ENCODE measurements at regions not wholly inside any gene's neighbourhood (a gene's known extent, or its start where the extent isn't known, plus 50 kb on each side); places are given as distances from the start of the nearest gene placed in this dataset.

- Histone ChIP-seq H2AFZ (no peak overlapping the region), H3K4me2 (ENCODE audit: unreplicated experiment) (no peak overlapping the region), H3K4me1 (ENCODE audit: insufficient read depth) (no peaks in the 10 kb centered on the region), H3K27ac (no peak overlapping the region), H3K9ac (no peak overlapping the region), H3K79me2 (ENCODE audit: insufficient read depth) (no peaks in the 10 kb centered on the region), H4K20me1 (ENCODE audit: insufficient read depth) (no peaks in the 10 kb centered on the region), H3K4me3 (no peak overlapping the region), H3K36me3 (ENCODE audit: low read depth) (no peaks in the 10 kb centered on the region), H3F3A (ENCODE audit: insufficient read depth) (no peaks in the 10 kb centered on the region), H3K9me3 (ENCODE audit: low read depth) (no peaks in the 10 kb centered on the region), H3K9me2 (ENCODE audit: insufficient read depth) (no peaks in the 10 kb centered on the region), H3K27me3 (replicated peaks; ENCODE audit: insufficient read depth) (peaks cover 59% of the 10 kb centered on the region)
- in situ Hi-C loops (cut with MboI), result no loop called here
- WGBS, 2 experiments (ENCODE audit: low coverage in 1 of 2, low lambda C conversion rate in 2 of 2, missing lambda C conversion rate in 2 of 2), result 70 to 72% methylated on average over 18 of the region's 18 CpGs
- TF ChIP-seq EZH2 (IDR thresholded peaks at IDR 0.05; ENCODE audit: insufficient read depth, poor library complexity, severe bottlenecking), result no peak
- no peak for TF ChIP-seq EZH2phosphoT487 (IDR thresholded peaks at IDR 0.05; ENCODE audit: insufficient read depth, low read depth)
- DNase-seq, result no peak
Observed at GRCh38 chr16:87051526-87052320, 265.5 kb downstream of the C16orf95 start.

- in situ Hi-C loops (cut with MboI), result no loop called here
- TF ChIP-seq EZH2 (IDR thresholded peaks at IDR 0.05; ENCODE audit: insufficient read depth, poor library complexity, severe bottlenecking), result no peak
- no peak for TF ChIP-seq EZH2phosphoT487 (IDR thresholded peaks at IDR 0.05; ENCODE audit: insufficient read depth, low read depth)
Observed at GRCh38 chr16:87052506-87052905, 264.7 kb downstream of the C16orf95 start.

DNA sequence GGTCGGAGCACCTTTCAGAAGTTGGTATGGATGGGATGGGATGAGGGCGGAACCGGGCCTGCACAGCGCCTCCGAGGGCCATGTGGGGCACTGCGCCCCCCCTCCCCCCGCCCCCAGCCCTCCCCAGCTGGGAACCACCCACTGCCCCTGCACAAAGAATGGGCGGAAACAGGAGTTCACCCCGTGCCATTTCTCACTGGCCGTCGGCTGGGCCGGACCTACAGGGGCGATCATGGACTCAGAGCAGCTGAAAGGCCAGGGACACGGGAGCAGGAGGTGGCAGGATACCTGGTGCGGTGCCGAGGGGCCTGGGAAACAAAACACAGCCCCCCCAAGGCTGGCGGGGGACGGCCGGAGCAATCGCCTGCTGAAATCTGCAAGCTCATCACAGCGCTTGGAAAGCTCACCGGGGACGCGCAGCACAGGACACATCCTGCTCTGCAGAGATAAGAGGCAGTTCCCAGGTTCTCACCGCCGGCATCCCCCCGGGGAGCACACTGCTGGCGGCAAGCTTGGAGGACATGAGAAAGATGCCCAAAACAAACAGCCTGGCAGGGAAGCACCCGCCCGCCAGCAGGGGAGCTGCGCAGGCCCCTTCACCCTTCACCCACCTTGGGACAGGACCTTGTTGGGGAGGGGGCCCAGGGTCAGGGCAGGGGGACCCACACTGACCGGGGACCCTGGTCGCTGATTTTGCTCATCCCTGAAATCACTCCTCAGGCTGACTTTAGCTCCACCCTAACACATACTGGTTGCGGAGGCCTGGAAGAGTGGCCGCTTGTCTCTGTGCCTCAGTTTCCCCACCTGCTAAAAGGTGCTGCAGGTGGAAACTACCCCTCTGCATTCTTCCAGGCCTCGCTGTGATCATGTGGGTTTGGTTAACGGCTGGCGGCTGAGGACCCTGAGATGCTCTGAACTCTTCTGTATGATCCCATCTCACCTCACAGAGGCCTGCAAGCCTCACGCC, 263.9 kb downstream of the C16orf95 start:
- H3K9ac ChIP-seq, result no peak overlapping the region
- H3K4me2 ChIP-seq (ENCODE audit: unreplicated experiment), result no peak overlapping the region
- H3K36me3 ChIP-seq (ENCODE audit: low read depth), result no peaks in the 10 kb centered on the region
- no peak for DNase-seq
- no peaks in the 10 kb centered on the region for H3F3A ChIP-seq (ENCODE audit: insufficient read depth)
- no peaks in the 10 kb centered on the region for H3K9me3 ChIP-seq (ENCODE audit: low read depth)
- H3K27ac ChIP-seq, result no peak overlapping the region
- TF ChIP-seq EZH2phosphoT487 (IDR thresholded peaks at IDR 0.05; ENCODE audit: insufficient read depth, low read depth) (no peak), EZH2 (IDR thresholded peaks at IDR 0.05; ENCODE audit: insufficient read depth, poor library complexity, severe bottlenecking) (no peak)
- no peak overlapping the region for H2AFZ ChIP-seq
- no peaks in the 10 kb centered on the region for H4K20me1 ChIP-seq (ENCODE audit: insufficient read depth)
- no peaks in the 10 kb centered on the region for H3K4me1 ChIP-seq (ENCODE audit: insufficient read depth)
- WGBS, 2 experiments (ENCODE audit: low coverage in 1 of 2, low lambda C conversion rate in 2 of 2, missing lambda C conversion rate in 2 of 2), result 43 to 50% methylated on average over 33 to 39 of the region's 39 CpGs
- H3K9me2 ChIP-seq (ENCODE audit: insufficient read depth), result no peaks in the 10 kb centered on the region
- in situ Hi-C loops (cut with MboI), result no loop called here
- H3K79me2 ChIP-seq (ENCODE audit: insufficient read depth), result no peaks in the 10 kb centered on the region
- no peak overlapping the region for H3K4me3 ChIP-seq
- H3K27me3 ChIP-seq (replicated peaks; ENCODE audit: insufficient read depth), result peaks cover 47% of the 10 kb centered on the region

More at GRCh38 chr16:87052506-87052905, 264.7 kb downstream of the C16orf95 start:
- H3F3A ChIP-seq (ENCODE audit: insufficient read depth), result no peaks in the 10 kb centered on the region
- H3K27me3 ChIP-seq (replicated peaks; ENCODE audit: insufficient read depth), result peaks cover 54% of the 10 kb centered on the region
- no peak overlapping the region for H3K4me2 ChIP-seq (ENCODE audit: unreplicated experiment)
- no peaks in the 10 kb centered on the region for H3K4me1 ChIP-seq (ENCODE audit: insufficient read depth)
- no peak overlapping the region for H3K9ac ChIP-seq
- 52 to 54% methylated on average over 6 of the region's 6 CpGs for WGBS, 2 experiments (ENCODE audit: low coverage in 1 of 2, low lambda C conversion rate in 2 of 2, missing lambda C conversion rate in 2 of 2)
- H3K36me3 ChIP-seq (ENCODE audit: low read depth), result no peaks in the 10 kb centered on the region
- no peaks in the 10 kb centered on the region for H3K9me3 ChIP-seq (ENCODE audit: low read depth)
- no peak overlapping the region for H3K27ac ChIP-seq
- no peaks in the 10 kb centered on the region for H3K9me2 ChIP-seq (ENCODE audit: insufficient read depth)
- no peaks in the 10 kb centered on the region for H4K20me1 ChIP-seq (ENCODE audit: insufficient read depth)
- peak; percentile 15 for DNase-seq
- H3K4me3 ChIP-seq, result no peak overlapping the region
- no peak overlapping the region for H2AFZ ChIP-seq
- no peaks in the 10 kb centered on the region for H3K79me2 ChIP-seq (ENCODE audit: insufficient read depth)

DNA sequence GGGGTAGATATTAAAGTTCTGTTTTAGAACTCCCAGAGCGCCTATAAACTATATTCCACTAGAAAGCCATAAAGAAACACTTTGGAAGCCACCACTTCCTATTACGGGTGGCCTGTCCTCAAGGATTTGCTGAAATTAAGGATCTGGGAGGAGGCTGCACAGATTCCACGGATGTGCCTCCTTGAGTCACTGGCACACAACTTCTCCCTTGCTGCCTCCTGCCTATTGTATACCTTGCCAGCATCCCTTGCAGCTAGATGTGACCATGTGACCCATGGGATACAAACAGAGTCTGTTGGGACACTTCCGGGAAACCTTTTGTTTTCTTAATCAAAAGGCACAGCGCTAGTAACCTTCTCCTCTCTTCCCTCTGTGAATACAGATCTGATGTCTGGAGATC, 263.0 kb downstream of the C16orf95 start:
- in situ Hi-C loops (cut with MboI), result no loop called here
- Histone ChIP-seq H3F3A (ENCODE audit: insufficient read depth) (no peaks in the 10 kb centered on the region), H3K27me3 (replicated peaks; ENCODE audit: insufficient read depth) (peaks cover 38% of the 10 kb centered on the region), H3K4me1 (ENCODE audit: insufficient read depth) (no peaks in the 10 kb centered on the region), H3K36me3 (ENCODE audit: low read depth) (no peaks in the 10 kb centered on the region), H3K9ac (no peak overlapping the region), H3K9me2 (ENCODE audit: insufficient read depth) (no peaks in the 10 kb centered on the region), H4K20me1 (ENCODE audit: insufficient read depth) (no peaks in the 10 kb centered on the region), H3K4me2 (ENCODE audit: unreplicated experiment) (no peak overlapping the region), H3K4me3 (no peak overlapping the region), H3K27ac (no peak overlapping the region), H2AFZ (no peak overlapping the region), H3K9me3 (ENCODE audit: low read depth) (no peaks in the 10 kb centered on the region), H3K79me2 (ENCODE audit: insufficient read depth) (no peaks in the 10 kb centered on the region)
- DNase-seq, result no peak
- 72 to 77% methylated on average over 5 of the region's 5 CpGs for WGBS, 2 experiments (ENCODE audit: low coverage in 1 of 2, low lambda C conversion rate in 2 of 2, missing lambda C conversion rate in 2 of 2)
- TF ChIP-seq EZH2phosphoT487 (IDR thresholded peaks at IDR 0.05; ENCODE audit: insufficient read depth, low read depth), result no peak

All from GM23248 (cell line).